ENCODE measurements at regions not wholly inside any gene's neighbourhood (a gene's known extent, or its start where the extent isn't known, plus 50 kb on each side); places are given as distances from the start of the nearest gene placed in this dataset.

GRCh38 chr4:123896446-123897071, 500.0 kb downstream of the SPRY1 start:
- no peaks in the 10 kb centered on the region for H3K9me3 ChIP-seq (ENCODE audit: control insufficient read depth in 2 of 2, insufficient read depth in 1 of 2, low read depth in 1 of 2, low read length in 1 of 2)
- no peaks in the 10 kb centered on the region for H3K27me3 ChIP-seq (ENCODE audit: control insufficient read depth in 1 of 2, insufficient read depth in 2 of 2, low read length in 2 of 2)
- no peaks in the 10 kb centered on the region for H3K36me3 ChIP-seq (ENCODE audit: control insufficient read depth in 2 of 2, insufficient read depth in 2 of 2, low read length in 1 of 2)
- no peaks in the 10 kb centered on the region for H3K4me1 ChIP-seq (ENCODE audit: control insufficient read depth in 2 of 2, insufficient read depth in 2 of 2, low read length in 1 of 2)
- H3K4me3 ChIP-seq (ENCODE audit: low read depth in 1 of 2, low read length in 2 of 2), result no peak overlapping the region
- H3K27ac ChIP-seq (ENCODE audit: low read depth in 2 of 2, low read length in 1 of 2), result no peak overlapping the region

GRCh38 chr4:123898946-123899666, 502.5 kb downstream of the SPRY1 start:
- 92 to 93% methylated on average over 2 of the region's 2 CpGs for WGBS, 2 donors
- no peak overlapping the region for H3K27ac ChIP-seq (ENCODE audit: low read depth in 2 of 2, low read length in 1 of 2)
- H3K27me3 ChIP-seq (ENCODE audit: control insufficient read depth in 1 of 2, insufficient read depth in 2 of 2, low read length in 2 of 2), result no peaks in the 10 kb centered on the region
- no peaks in the 10 kb centered on the region for H3K9me3 ChIP-seq (ENCODE audit: control insufficient read depth in 2 of 2, insufficient read depth in 1 of 2, low read depth in 1 of 2, low read length in 1 of 2)
- no peaks in the 10 kb centered on the region for H3K4me1 ChIP-seq (ENCODE audit: control insufficient read depth in 2 of 2, insufficient read depth in 2 of 2, low read length in 1 of 2)
- no peak overlapping the region for H3K4me3 ChIP-seq (ENCODE audit: low read depth in 1 of 2, low read length in 2 of 2)
- H3K36me3 ChIP-seq (ENCODE audit: control insufficient read depth in 2 of 2, insufficient read depth in 2 of 2, low read length in 1 of 2), result no peaks in the 10 kb centered on the region

- Histone ChIP-seq H3K27me3 (ENCODE audit: control insufficient read depth in 1 of 2, insufficient read depth in 2 of 2, low read length in 2 of 2) (no peaks in the 10 kb centered on the region), H3K4me3 (ENCODE audit: low read depth in 1 of 2, low read length in 2 of 2) (no peak overlapping the region), H3K36me3 (ENCODE audit: control insufficient read depth in 2 of 2, insufficient read depth in 2 of 2, low read length in 1 of 2) (no peaks in the 10 kb centered on the region), H3K4me1 (ENCODE audit: control insufficient read depth in 2 of 2, insufficient read depth in 2 of 2, low read length in 1 of 2) (no peaks in the 10 kb centered on the region), H3K9me3 (ENCODE audit: control insufficient read depth in 2 of 2, insufficient read depth in 1 of 2, low read depth in 1 of 2, low read length in 1 of 2) (no peaks in the 10 kb centered on the region), H3K27ac (ENCODE audit: low read depth in 2 of 2, low read length in 1 of 2) (no peak overlapping the region)
- WGBS, 2 donors, result 96 to 97% methylated on average over 1 of the region's 1 CpG
These were observed 508.3 kb downstream of the SPRY1 start for GRCh38 chr4:123904882-123905281.

GRCh38 chr4:123913598-123913997, 517.0 kb downstream of the SPRY1 start:
- no peaks in the 10 kb centered on the region for H3K27me3 ChIP-seq (ENCODE audit: control insufficient read depth in 1 of 2, insufficient read depth in 2 of 2, low read length in 2 of 2)
- no peak overlapping the region for H3K27ac ChIP-seq (ENCODE audit: low read depth in 2 of 2, low read length in 1 of 2)
- no peaks in the 10 kb centered on the region for H3K9me3 ChIP-seq (ENCODE audit: control insufficient read depth in 2 of 2, insufficient read depth in 1 of 2, low read depth in 1 of 2, low read length in 1 of 2)

GRCh38 chr4:123916821-123917220, 520.2 kb downstream of the SPRY1 start:
- H3K4me3 ChIP-seq (ENCODE audit: low read depth in 1 of 2, low read length in 2 of 2), result no peak overlapping the region
- no peaks in the 10 kb centered on the region for H3K36me3 ChIP-seq (ENCODE audit: control insufficient read depth in 2 of 2, insufficient read depth in 2 of 2, low read length in 1 of 2)
- H3K27me3 ChIP-seq (ENCODE audit: control insufficient read depth in 1 of 2, insufficient read depth in 2 of 2, low read length in 2 of 2), result no peaks in the 10 kb centered on the region
- WGBS, 2 donors, result 91% methylated on average over 2 of the region's 2 CpGs
- H3K27ac ChIP-seq (ENCODE audit: low read depth in 2 of 2, low read length in 1 of 2), result no peak overlapping the region
- no peaks in the 10 kb centered on the region for H3K4me1 ChIP-seq (ENCODE audit: control insufficient read depth in 2 of 2, insufficient read depth in 2 of 2, low read length in 1 of 2)
- H3K9me3 ChIP-seq (ENCODE audit: control insufficient read depth in 2 of 2, insufficient read depth in 1 of 2, low read depth in 1 of 2, low read length in 1 of 2), result no peaks in the 10 kb centered on the region

More at GRCh38 chr4:123913598-123913997, 517.0 kb downstream of the SPRY1 start:
- no peaks in the 10 kb centered on the region for H3K36me3 ChIP-seq (ENCODE audit: control insufficient read depth in 2 of 2, insufficient read depth in 2 of 2, low read length in 1 of 2)
- H3K4me1 ChIP-seq (ENCODE audit: control insufficient read depth in 2 of 2, insufficient read depth in 2 of 2, low read length in 1 of 2), result no peaks in the 10 kb centered on the region
- H3K4me3 ChIP-seq (ENCODE audit: low read depth in 1 of 2, low read length in 2 of 2), result no peak overlapping the region

GRCh38 chr4:123919576-123920098, 523.0 kb downstream of the SPRY1 start:
- Histone ChIP-seq H3K27me3 (ENCODE audit: control insufficient read depth in 1 of 2, insufficient read depth in 2 of 2, low read length in 2 of 2) (no peaks in the 10 kb centered on the region), H3K36me3 (ENCODE audit: control insufficient read depth in 2 of 2, insufficient read depth in 2 of 2, low read length in 1 of 2) (no peaks in the 10 kb centered on the region), H3K4me1 (ENCODE audit: control insufficient read depth in 2 of 2, insufficient read depth in 2 of 2, low read length in 1 of 2) (no peaks in the 10 kb centered on the region), H3K27ac (ENCODE audit: low read depth in 2 of 2, low read length in 1 of 2) (no peak overlapping the region), H3K9me3 (ENCODE audit: control insufficient read depth in 2 of 2, insufficient read depth in 1 of 2, low read depth in 1 of 2, low read length in 1 of 2) (no peaks in the 10 kb centered on the region), H3K4me3 (ENCODE audit: low read depth in 1 of 2, low read length in 2 of 2) (no peak overlapping the region)
- WGBS, 2 donors, result 87 to 90% methylated on average over 4 of the region's 4 CpGs

- no peak overlapping the region for H3K27ac ChIP-seq (ENCODE audit: low read depth in 2 of 2, low read length in 1 of 2)
- H3K36me3 ChIP-seq (ENCODE audit: control insufficient read depth in 2 of 2, insufficient read depth in 2 of 2, low read length in 1 of 2), result no peaks in the 10 kb centered on the region
- no peaks in the 10 kb centered on the region for H3K4me1 ChIP-seq (ENCODE audit: control insufficient read depth in 2 of 2, insufficient read depth in 2 of 2, low read length in 1 of 2)
- no peaks in the 10 kb centered on the region for H3K27me3 ChIP-seq (ENCODE audit: control insufficient read depth in 1 of 2, insufficient read depth in 2 of 2, low read length in 2 of 2)
- no peaks in the 10 kb centered on the region for H3K9me3 ChIP-seq (ENCODE audit: control insufficient read depth in 2 of 2, insufficient read depth in 1 of 2, low read depth in 1 of 2, low read length in 1 of 2)
- no peak overlapping the region for H3K4me3 ChIP-seq (ENCODE audit: low read depth in 1 of 2, low read length in 2 of 2)
- WGBS, 2 donors, result 64 to 69% methylated on average over 5 of the region's 5 CpGs
These were observed 524.7 kb downstream of the SPRY1 start for GRCh38 chr4:123921339-123921738.

GRCh38 chr4:123922847-123923246, 526.3 kb downstream of the SPRY1 start:
- Histone ChIP-seq H3K9me3 (ENCODE audit: control insufficient read depth in 2 of 2, insufficient read depth in 1 of 2, low read depth in 1 of 2, low read length in 1 of 2) (no peaks in the 10 kb centered on the region), H3K4me1 (ENCODE audit: control insufficient read depth in 2 of 2, insufficient read depth in 2 of 2, low read length in 1 of 2) (no peaks in the 10 kb centered on the region), H3K27me3 (ENCODE audit: control insufficient read depth in 1 of 2, insufficient read depth in 2 of 2, low read length in 2 of 2) (no peaks in the 10 kb centered on the region), H3K4me3 (ENCODE audit: low read depth in 1 of 2, low read length in 2 of 2) (no peak overlapping the region), H3K36me3 (ENCODE audit: control insufficient read depth in 2 of 2, insufficient read depth in 2 of 2, low read length in 1 of 2) (no peaks in the 10 kb centered on the region), H3K27ac (ENCODE audit: low read depth in 2 of 2, low read length in 1 of 2) (no peak overlapping the region)

- WGBS, 2 donors, result 63 to 81% methylated on average over 3 of the region's 3 CpGs
- H3K36me3 ChIP-seq (ENCODE audit: control insufficient read depth in 2 of 2, insufficient read depth in 2 of 2, low read length in 1 of 2), result no peaks in the 10 kb centered on the region
- H3K27ac ChIP-seq (ENCODE audit: low read depth in 2 of 2, low read length in 1 of 2), result no peak overlapping the region
- no peak overlapping the region for H3K4me3 ChIP-seq (ENCODE audit: low read depth in 1 of 2, low read length in 2 of 2)
- no peaks in the 10 kb centered on the region for H3K27me3 ChIP-seq (ENCODE audit: control insufficient read depth in 1 of 2, insufficient read depth in 2 of 2, low read length in 2 of 2)
- H3K9me3 ChIP-seq (ENCODE audit: control insufficient read depth in 2 of 2, insufficient read depth in 1 of 2, low read depth in 1 of 2, low read length in 1 of 2), result no peaks in the 10 kb centered on the region
- H3K4me1 ChIP-seq (ENCODE audit: control insufficient read depth in 2 of 2, insufficient read depth in 2 of 2, low read length in 1 of 2), result no peaks in the 10 kb centered on the region
These were observed 527.9 kb downstream of the SPRY1 start for GRCh38 chr4:123924536-123924935.

- no peaks in the 10 kb centered on the region for H3K36me3 ChIP-seq (ENCODE audit: control insufficient read depth in 2 of 2, insufficient read depth in 2 of 2, low read length in 1 of 2)
- H3K9me3 ChIP-seq (ENCODE audit: control insufficient read depth in 2 of 2, insufficient read depth in 1 of 2, low read depth in 1 of 2, low read length in 1 of 2), result no peaks in the 10 kb centered on the region
These were observed 533.0 kb downstream of the SPRY1 start for GRCh38 chr4:123929565-123929964.

More at GRCh38 chr4:123929565-123929964, 533.0 kb downstream of the SPRY1 start:
- H3K27ac ChIP-seq (ENCODE audit: low read depth in 2 of 2, low read length in 1 of 2), result no peak overlapping the region
- H3K27me3 ChIP-seq (ENCODE audit: control insufficient read depth in 1 of 2, insufficient read depth in 2 of 2, low read length in 2 of 2), result no peaks in the 10 kb centered on the region
- H3K4me1 ChIP-seq (ENCODE audit: control insufficient read depth in 2 of 2, insufficient read depth in 2 of 2, low read length in 1 of 2), result no peaks in the 10 kb centered on the region
- no peak overlapping the region for H3K4me3 ChIP-seq (ENCODE audit: low read depth in 1 of 2, low read length in 2 of 2)
- WGBS, 2 donors, result 67 to 70% methylated on average over 1 of the region's 1 CpG
